HCT116 (cell line): ENCODE measurements at regions not wholly inside any gene's neighbourhood (a gene's known extent, or its start where the extent isn't known, plus 50 kb on each side); places are given as distances from the start of the nearest gene placed in this dataset.

Experiments
- ATAC-seq: fragments of 200-7000 bp; cut with Tn5 transposase; 2 replicates; pipeline ENCODE4 v1.9.1; 2020; ENCODE audit warnings: mild to moderate bottlenecking, moderate library complexity
- BruUV-seq: library from RNA; stranded (reverse); fragments of 400-500 nt; replicated peaks from 2 replicates; lab custom pipeline; 2021; lab: Mats Ljungman, UMichigan
- CTCF ChIA-PET: fragments of 300-600 bp; sonication (Branson Sonifier 250); formaldehyde crosslinking; loops from one replicate; lab custom pipeline; 2021; ENCODE audit warnings: antibody characterized with exemption; lab: Charles Lee
- POLR2A ChIA-PET: fragments of 300-600, 350-600 bp; sonication (Branson Sonifier 250); formaldehyde crosslinking; loops from one replicate; lab custom pipeline; 2021; ENCODE audit warnings: antibody characterized with exemption; lab: Charles Lee
- RAD21 ChIA-PET, 2 experiments: fragments of 300-600 bp; sonication (Branson Sonifier 250); formaldehyde crosslinking; loops; one replicate each; lab custom pipeline; 2023; ENCODE audit warnings: low total read pairs in 2 of 2; ENCODE audit not compliant: uncharacterized antibody in 2 of 2, unreplicated experiment in 2 of 2, low non-redundant PET in 1 of 2; lab: Charles Lee
- DNase-seq: peaks from one replicate; pipeline ENCODE4 v3.0.0-alpha.2; 2010; ENCODE audit warnings: low read depth, low spot score
- H2AFZ ChIP-seq: fragments of 200-600 bp; shearing (Covaris generic), sonication (generic); 2 replicates; pipeline ENCODE4 v1.6.1; 2017; ENCODE audit warnings: low read depth, mixed run types, mixed read lengths, antibody characterized with exemption, low read length; ENCODE audit not compliant: poor library complexity, severe bottlenecking
- H3K27ac ChIP-seq: 2 replicates; pipeline ENCODE4 v1.5.1; 2012; ENCODE audit warnings: low read depth, low read length
- H3K27me3 ChIP-seq: fragments of 200-600 bp; sonication (generic); 2 replicates; pipeline ENCODE4 v1.6.1; 2016; ENCODE audit warnings: mixed run types, low read length, mixed read lengths; ENCODE audit not compliant: insufficient read depth
- H3K36me3 ChIP-seq, 2 experiments: fragments of 200-500 bp in 1 of 2; fragments of 200-600 bp in 1 of 2; sonication (Bioruptor generic) in 1 of 2; sonication (generic) in 1 of 2; 2 replicates each; pipeline versions ENCODE4 v1.5.1 to v1.6.1; 2014 to 2016; ENCODE audit warnings: low read length in 2 of 2, inconsistent platforms in 1 of 2, mixed read lengths in 1 of 2, mixed run types in 1 of 2; ENCODE audit not compliant: insufficient read depth in 2 of 2, control insufficient read depth in 1 of 2
- H3K4me1 ChIP-seq, 2 experiments: fragments of 200-600 bp in 1 of 2; sonication (generic) in 1 of 2; 2 replicates each; pipeline versions ENCODE4 v1.5.1 to v1.6.1; 2012 to 2017; ENCODE audit warnings: low read length in 2 of 2, inconsistent platforms in 1 of 2, mild to moderate bottlenecking in 1 of 2, mixed read lengths in 1 of 2, mixed run types in 1 of 2, moderate library complexity in 1 of 2; ENCODE audit not compliant: insufficient read depth in 2 of 2, control insufficient read depth in 1 of 2
- H3K4me2 ChIP-seq: fragments of 200-600 bp; sonication (generic); 2 replicates; pipeline ENCODE4 v1.6.1; 2017; ENCODE audit warnings: mixed run types, low read length, mixed read lengths
- H3K4me3 ChIP-seq, 2 experiments: fragments of 200-600 bp in 1 of 2; sonication (generic) in 1 of 2; replicated peaks in 1 of 2; 2 replicates each; pipeline ENCODE4 v1.5.1; 2011 to 2016; ENCODE audit warnings: low read length in 2 of 2, control low read depth in 1 of 2, low read depth in 1 of 2, mild to moderate bottlenecking in 1 of 2, mixed read lengths in 1 of 2, mixed run types in 1 of 2
- H3K79me2 ChIP-seq: fragments of 200-600 bp; sonication (generic); 2 replicates; pipeline ENCODE4 v1.6.1; 2017; ENCODE audit warnings: mild to moderate bottlenecking, mixed run types, low read length, moderate library complexity, mixed read lengths; ENCODE audit not compliant: insufficient read depth
- H3K9ac ChIP-seq: fragments of 200-600 bp; sonication (generic); 2 replicates; pipeline ENCODE4 v1.6.1; 2016; ENCODE audit warnings: low read length, mixed read lengths
- H3K9me2 ChIP-seq: fragments of 200-600 bp; sonication (generic), shearing (Covaris generic); 2 replicates; pipeline ENCODE4 v1.6.1; 2017; ENCODE audit warnings: mixed run types, mild to moderate bottlenecking, moderate library complexity; ENCODE audit not compliant: insufficient read depth
- H3K9me3 ChIP-seq, 2 experiments: fragments of 200-500 bp in 1 of 2; fragments of 200-600 bp in 1 of 2; sonication (Bioruptor generic) in 1 of 2; sonication (generic) in 1 of 2; 2 replicates each; pipeline ENCODE4 v1.6.1; 2014 to 2017; ENCODE audit warnings: low read length in 2 of 2, mixed read lengths in 2 of 2, inconsistent platforms in 1 of 2, low read depth in 1 of 2, mild to moderate bottlenecking in 1 of 2, mixed run types in 1 of 2, moderate library complexity in 1 of 2; ENCODE audit not compliant: control insufficient read depth in 1 of 2, insufficient read depth in 1 of 2
- H4K20me1 ChIP-seq: fragments of 200-600 bp; sonication (generic), shearing (Covaris generic); 2 replicates; pipeline ENCODE4 v1.6.1; 2017; ENCODE audit warnings: mixed run types, mild to moderate bottlenecking, moderate library complexity; ENCODE audit not compliant: insufficient read depth
- CBX3 ChIP-seq: IDR thresholded peaks from 2 replicates; pipeline ENCODE4 v1.6.1; 2012; ENCODE audit warnings: low read depth
- ELF1 ChIP-seq: IDR thresholded peaks from 2 replicates; pipeline ENCODE4 v1.6.1; 2012; ENCODE audit warnings: low read depth, borderline replicate concordance
- EZH2 ChIP-seq: fragments of 200-600 bp; sonication (generic); IDR thresholded peaks from 2 replicates; pipeline ENCODE4 v1.6.1; 2017; ENCODE audit warnings: antibody characterized with exemption, mixed run types
- FOSL1 ChIP-seq: IDR thresholded peaks from 2 replicates; pipeline ENCODE4 v1.6.1; 2012; ENCODE audit warnings: low read depth
- MAX ChIP-seq: IDR thresholded peaks from 2 replicates; pipeline ENCODE4 v1.6.1; 2012
- POLR2A ChIP-seq: IDR thresholded peaks from 2 replicates; pipeline ENCODE4 v1.7.0; 2011; ENCODE audit warnings: borderline replicate concordance; ENCODE audit not compliant: insufficient read depth, insufficient read length; ENCODE audit errors: extremely low read depth
- POLR2AphosphoS5 ChIP-seq: IDR thresholded peaks from 2 replicates; pipeline ENCODE4 v1.6.1; 2011; ENCODE audit warnings: mild to moderate bottlenecking, low read depth, low read length, moderate library complexity
- REST ChIP-seq: IDR thresholded peaks from 2 replicates; pipeline ENCODE4 v1.6.1; 2012; ENCODE audit warnings: low read depth
- SIN3A ChIP-seq: IDR thresholded peaks from 2 replicates; pipeline ENCODE4 v1.6.1; 2012; ENCODE audit warnings: low read depth
- SP1 ChIP-seq: IDR thresholded peaks from 2 replicates; pipeline ENCODE4 v1.6.1; 2012; ENCODE audit warnings: low read depth
- TCF7L2 ChIP-seq: IDR thresholded peaks from 2 replicates; pipeline ENCODE4 v1.7.0; 2011; ENCODE audit warnings: borderline replicate concordance, inconsistent platforms; ENCODE audit not compliant: insufficient read depth, insufficient read length; ENCODE audit errors: extremely low read depth
- YY1 ChIP-seq: IDR thresholded peaks from 2 replicates; pipeline ENCODE4 v1.6.1; 2011; ENCODE audit warnings: low read length, low read depth, moderate library complexity, mild to moderate bottlenecking; ENCODE audit not compliant: insufficient replicate concordance; ENCODE audit errors: extremely low read depth
- intact Hi-C: fragments of 100-400 bp; cut with micrococcal nuclease; formaldehyde crosslinking; loops from 2 replicates; pipeline ENCODE4 v1.10.0; 2022

- ChIA-PET RAD21 (no interaction called here), POLR2A (no interaction called here), CTCF (no interaction called here)
- Histone ChIP-seq H3K4me3 (no peak overlapping the region), H3K79me2 (no peaks in the 10 kb centered on the region), H3K9me3 (no peaks in the 10 kb centered on the region), H4K20me1 (no peaks in the 10 kb centered on the region), H3K27ac (no peak overlapping the region), H3K4me1 (no peaks in the 10 kb centered on the region), H3K36me3 (no peaks in the 10 kb centered on the region), H2AFZ (no peak overlapping the region), H3K4me2 (no peak overlapping the region), H3K9ac (no peak overlapping the region), H3K9me2 (no peaks in the 10 kb centered on the region), H3K27me3 (no peaks in the 10 kb centered on the region)
- no TSS peak for BruUV-seq
- intact Hi-C loops: no loop called here
- DNase-seq (no peak), ATAC-seq (no peak)
- TF ChIP-seq POLR2A (no peak), SP1 (no peak), SIN3A (no peak), ELF1 (no peak), POLR2AphosphoS5 (no peak), CBX3 (no peak), FOSL1 (no peak), MAX (no peak), EZH2 (no peak), YY1 (no peak), REST (no peak), TCF7L2 (no peak)
Observed at GRCh38 chr18:61955644-61956043, 62.8 kb upstream of the RNF152 start.
